K562 (cell line): ENCODE measurements at regions not wholly inside any gene's neighbourhood (a gene's known extent, or its start where the extent isn't known, plus 50 kb on each side); places are given as distances from the start of the nearest gene placed in this dataset.

Experiments used
- CCNT2 ChIP-seq: IDR thresholded peaks from 2 replicates; pipeline ENCODE4 v1.6.1; 2011; ENCODE audit warnings: borderline replicate concordance, low read depth, mild to moderate bottlenecking, moderate library complexity, mixed read lengths, low read length; ENCODE audit not compliant: insufficient read length; ENCODE audit errors: extremely low read depth
- CREB3 ChIP-seq: fragments of 450-650 bp; conservative IDR thresholded peaks from 2 replicates; pipeline ENCODE4 v1.6.1; 2016; ENCODE audit warnings: missing genetic modification characterization, low read depth, mild to moderate bottlenecking, missing compliant biosample characterization, moderate library complexity
- IRF2 ChIP-seq: sonication (generic); formaldehyde crosslinking; IDR thresholded peaks from 2 replicates; pipeline ENCODE4 v1.8.1; 2022; ENCODE audit warnings: mild to moderate bottlenecking, missing genetic modification reagents
- MIER1 ChIP-seq: fragments of 450-650 bp; IDR thresholded peaks from 2 replicates; pipeline ENCODE4 v1.6.1; 2016; ENCODE audit warnings: antibody characterized with exemption, mild to moderate bottlenecking, low read depth
- NONO ChIP-seq, 2 experiments: fragments of 200-400 bp in 1 of 2; fragments of 450-650 bp in 1 of 2; formaldehyde crosslinking in 1 of 2; IDR thresholded peaks; 2 replicates each; pipeline ENCODE4 v1.6.1; 2017; ENCODE audit warnings: low read depth in 2 of 2, mild to moderate bottlenecking in 2 of 2, moderate library complexity in 2 of 2, low read length in 1 of 2
- PHF21A ChIP-seq: fragments of 450-650 bp; IDR thresholded peaks from 2 replicates; pipeline ENCODE4 v1.6.1; 2017; ENCODE audit warnings: low read depth, borderline replicate concordance
- ZNF239 ChIP-seq: fragments of 250-450 bp; sonication (Bioruptor Pico); IDR thresholded peaks from 2 replicates; pipeline ENCODE4 v1.4.0; 2020; ENCODE audit warnings: mild to moderate bottlenecking

- TF ChIP-seq MIER1: no peak
- TF ChIP-seq NONO (IDR thresholded peaks at IDR 0.05; ENCODE audit: low read depth in 2 of 2, low read length in 1 of 2): no peak
- no peak for TF ChIP-seq IRF2
- TF ChIP-seq ZNF239 (CRISPR knock-in tag): no peak
- TF ChIP-seq CREB3 (tag): no peak
- no peak for TF ChIP-seq CCNT2
- no peak for TF ChIP-seq PHF21A
Measured at GRCh38 chr7:71021131-71021530, 110.8 kb upstream of the GALNT17 start.
